Breast epithelium (tissue), 3 donors: ENCODE measurements at regions not wholly inside any gene's neighbourhood (a gene's known extent, or its start where the extent isn't known, plus 50 kb on each side); places are given as distances from the start of the nearest gene placed in this dataset.

Experiments
- CTCF ChIP-seq, 3 donors: fragments of 450-650 bp; IDR thresholded peaks; one replicate each; pipeline ENCODE4 v1.5.1; 2016 to 2017; ENCODE audit warnings: antibody characterized with exemption in 3 of 3, mild to moderate bottlenecking in 3 of 3, moderate library complexity in 3 of 3
- POLR2A ChIP-seq: fragments of 450-650 bp; IDR thresholded peaks from one replicate; pipeline ENCODE4 v1.6.1; 2016; ENCODE audit warnings: antibody characterized with exemption, mild to moderate bottlenecking, moderate library complexity
- POLR2AphosphoS5 ChIP-seq, 3 donors: sonication (generic); formaldehyde crosslinking; IDR thresholded peaks; one replicate each; pipeline ENCODE4 v1.6.1; 2017; ENCODE audit warnings: antibody characterized with exemption in 3 of 3

DNA sequence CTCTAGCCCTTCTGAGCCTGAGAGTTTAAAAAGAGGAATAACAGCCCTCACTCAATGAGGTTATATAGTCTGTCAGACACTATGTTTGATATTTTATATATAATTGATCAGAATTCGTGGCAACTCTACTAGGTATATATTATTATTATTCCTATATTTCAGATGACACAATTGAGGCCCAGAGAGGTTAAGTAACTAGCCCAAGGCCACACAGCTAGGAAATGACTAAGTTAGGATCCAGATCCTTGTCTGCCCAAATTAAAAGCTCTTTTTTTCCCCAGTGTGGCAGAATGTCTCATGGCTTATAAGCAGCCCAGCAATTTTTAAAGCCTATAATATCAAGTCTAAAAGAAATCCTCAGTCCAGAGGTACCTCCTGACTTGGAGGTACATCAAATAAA lies 1119.9 kb upstream of the AUTS2 start:
- TF ChIP-seq CTCF (IDR thresholded peaks at IDR 0.05) (no peak), POLR2A (no peak), POLR2AphosphoS5 (IDR thresholded peaks at IDR 0.05) (no peak)
